GM21367 (cell line): ENCODE measurements at regions not wholly inside any gene's neighbourhood (a gene's known extent, or its start where the extent isn't known, plus 50 kb on each side); places are given as distances from the start of the nearest gene placed in this dataset.

ENCODE experiments used
- ATAC-seq: cut with Tn5 transposase; IDR thresholded peaks from one replicate; pipeline ENCODE4 v1.9.1; 2021; ENCODE audit not compliant: unreplicated experiment

DNA sequence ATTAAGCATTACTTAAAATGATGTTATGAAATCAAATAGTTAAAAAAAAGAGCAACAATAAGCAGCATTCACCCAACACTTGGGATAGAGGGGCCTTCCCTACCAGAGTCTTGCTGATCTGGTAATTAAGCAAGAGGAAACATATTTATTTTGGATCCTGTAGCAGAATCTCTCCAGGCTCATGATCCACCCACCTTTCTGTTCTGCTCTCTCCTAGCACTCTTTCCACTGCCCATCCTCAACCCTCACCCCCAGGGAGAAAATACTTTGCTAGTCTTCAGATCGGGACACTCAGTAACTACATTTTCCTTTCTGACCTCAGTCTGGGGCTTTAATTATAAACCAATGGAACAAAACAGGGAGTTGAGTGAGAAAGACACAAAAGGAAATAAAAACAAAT lies 1541.9 kb downstream of the AACS start:
- ATAC-seq, result no peak

GRCh38 chr12:126607867-126608266 lies 1542.6 kb downstream of the AACS start:
- no peak for ATAC-seq

DNA sequence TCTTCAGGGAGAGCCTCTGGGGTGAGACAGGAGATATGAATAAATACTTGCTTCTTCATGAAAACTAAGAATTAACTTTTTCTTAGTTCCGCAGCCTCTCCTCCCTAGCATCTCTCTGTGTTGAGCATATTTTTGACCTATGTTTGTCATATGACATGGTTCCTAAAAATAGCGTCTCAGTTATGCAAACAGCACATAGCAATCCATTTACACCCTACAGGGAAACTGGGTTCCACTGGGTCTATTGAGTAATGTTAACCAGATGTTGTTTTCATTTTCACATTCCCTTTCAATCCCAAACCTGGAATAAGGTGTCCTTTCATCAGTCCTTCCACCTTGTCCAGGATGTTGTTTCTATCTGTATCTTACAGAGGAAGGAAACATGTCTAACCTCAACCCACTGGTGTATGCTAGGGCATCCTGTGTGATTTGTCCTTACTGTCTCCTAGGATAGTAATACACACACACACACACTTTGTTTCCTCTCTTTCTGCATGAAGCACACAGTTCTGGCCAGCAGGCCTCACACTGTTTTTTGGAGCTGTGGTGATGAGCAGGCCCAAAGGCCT lies 1543.5 kb downstream of the AACS start:
- ATAC-seq, result no peak

DNA sequence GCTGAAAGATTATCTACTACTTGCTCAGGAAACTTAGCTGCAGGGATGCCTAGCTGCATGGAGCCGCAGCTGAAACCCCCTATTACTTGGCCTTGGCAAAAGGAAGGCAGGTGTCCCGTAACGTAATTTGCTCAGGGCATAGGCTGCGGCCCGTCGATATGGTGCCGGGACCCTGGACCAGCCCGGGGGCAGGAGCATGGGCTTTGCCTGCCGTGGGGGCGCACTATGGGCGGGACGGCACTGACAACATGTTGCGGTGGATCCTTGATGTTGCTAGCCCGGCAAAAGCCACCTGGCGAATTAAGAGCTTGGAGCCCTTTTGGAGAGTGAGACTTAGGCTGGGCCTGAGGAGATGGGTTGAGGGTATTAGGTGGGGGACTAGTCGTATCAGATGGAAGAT lies 1551.2 kb downstream of the AACS start:
- no peak for ATAC-seq

DNA sequence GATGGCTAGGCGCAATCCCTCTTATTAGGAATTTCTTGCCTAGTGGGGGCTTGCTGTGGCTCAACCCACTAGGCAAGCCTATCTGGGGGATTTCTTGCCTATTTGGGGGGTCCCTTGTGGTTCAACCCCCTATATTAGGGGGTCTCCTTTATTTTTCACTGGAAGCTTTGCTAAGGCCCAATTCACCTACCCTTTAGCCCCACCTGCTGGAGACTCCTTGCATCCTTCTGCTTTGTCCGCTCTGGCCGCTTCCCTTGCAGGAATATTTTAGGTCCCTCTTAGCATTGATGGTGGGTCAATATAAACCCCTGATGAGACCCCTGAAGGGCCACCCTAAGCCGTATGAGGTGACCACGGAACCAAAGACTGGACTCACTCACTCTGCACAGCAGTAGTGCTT lies 1552.1 kb downstream of the AACS start:
- ATAC-seq, result no peak

GRCh38 chr12:126627596-126627995 lies 1562.4 kb downstream of the AACS start:
- ATAC-seq, result no peak

- ATAC-seq, result no peak
These were observed 1571.6 kb downstream of the AACS start for GRCh38 chr12:126636821-126637220.

- no peak for ATAC-seq
These were observed 1579.2 kb downstream of the AACS start for GRCh38 chr12:126644236-126645020.

DNA sequence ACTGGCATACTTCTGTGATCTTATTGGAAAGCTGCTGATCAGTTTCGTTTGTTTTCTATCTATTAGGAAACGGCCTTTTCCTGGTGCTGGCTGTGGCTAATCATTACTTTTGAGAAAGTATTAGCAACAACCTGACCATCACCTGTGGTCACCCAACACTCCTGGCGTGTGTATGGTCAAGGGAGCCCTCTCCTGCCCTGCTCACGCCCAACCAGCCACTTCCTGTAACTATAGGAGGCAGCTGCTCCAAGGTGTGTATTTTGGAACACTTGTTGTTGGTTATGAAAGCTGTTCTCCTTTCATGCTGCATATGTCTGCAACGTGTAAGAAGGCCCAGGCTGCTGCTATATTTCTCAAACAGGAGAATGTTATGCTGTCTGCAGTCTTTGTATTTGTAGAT lies 1582.8 kb downstream of the AACS start:
- ATAC-seq, result no peak

DNA sequence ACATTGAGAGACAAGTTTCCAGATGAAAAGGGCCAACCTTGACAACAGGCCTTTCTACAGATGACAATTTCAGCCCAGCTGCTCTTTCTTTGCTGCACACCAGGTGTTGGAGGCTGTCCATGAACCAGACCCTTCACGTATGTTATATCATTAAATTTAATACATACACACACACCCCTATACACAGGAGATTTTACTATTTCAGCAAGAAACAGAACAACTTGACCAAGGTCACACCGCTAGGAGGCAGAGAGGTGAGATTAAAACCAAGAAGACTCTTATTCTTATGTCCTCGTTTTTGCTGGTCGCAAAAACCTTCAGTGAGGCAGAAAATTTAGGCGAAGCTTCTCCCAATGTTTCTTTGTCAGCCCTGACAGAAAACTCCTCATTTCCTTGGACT lies 1585.9 kb downstream of the AACS start:
- no peak for ATAC-seq

DNA sequence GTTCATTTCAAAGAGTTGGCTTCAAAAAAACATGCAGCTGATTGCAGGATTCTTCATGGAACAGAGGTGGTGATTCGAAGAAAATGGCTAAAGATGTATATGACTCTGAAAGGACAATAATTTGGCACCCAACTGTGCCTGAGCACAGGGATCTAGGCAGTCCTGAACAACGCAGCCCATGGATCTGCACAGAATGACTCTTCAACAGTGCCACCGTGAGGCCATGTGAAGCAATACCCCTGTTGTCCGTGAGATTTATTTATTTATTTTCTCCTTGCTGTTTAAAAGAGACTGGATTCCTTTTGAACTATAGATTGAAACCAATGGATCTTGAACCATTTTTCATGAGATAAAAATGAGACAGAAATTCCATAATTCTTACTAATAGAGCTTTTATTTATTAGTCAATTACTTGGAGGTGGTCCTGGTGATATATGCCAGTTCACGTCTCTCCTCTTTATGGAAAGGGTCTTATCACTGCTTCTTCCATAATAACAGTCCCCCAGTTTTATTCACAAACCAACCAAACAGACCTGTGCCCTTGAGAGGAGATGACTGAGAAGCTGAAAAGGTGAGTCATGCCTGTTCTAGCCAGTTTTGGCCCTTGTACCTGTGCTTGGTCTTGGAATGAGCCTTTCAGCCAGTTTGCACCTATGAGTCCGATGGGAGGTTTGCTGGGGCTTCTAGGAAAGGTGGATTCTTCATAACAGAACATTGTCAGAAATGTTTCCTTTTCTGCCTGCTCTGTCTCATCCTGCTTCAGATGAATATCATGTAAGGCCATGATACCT lies 1598.3 kb downstream of the AACS start:
- ATAC-seq, result no peak

DNA sequence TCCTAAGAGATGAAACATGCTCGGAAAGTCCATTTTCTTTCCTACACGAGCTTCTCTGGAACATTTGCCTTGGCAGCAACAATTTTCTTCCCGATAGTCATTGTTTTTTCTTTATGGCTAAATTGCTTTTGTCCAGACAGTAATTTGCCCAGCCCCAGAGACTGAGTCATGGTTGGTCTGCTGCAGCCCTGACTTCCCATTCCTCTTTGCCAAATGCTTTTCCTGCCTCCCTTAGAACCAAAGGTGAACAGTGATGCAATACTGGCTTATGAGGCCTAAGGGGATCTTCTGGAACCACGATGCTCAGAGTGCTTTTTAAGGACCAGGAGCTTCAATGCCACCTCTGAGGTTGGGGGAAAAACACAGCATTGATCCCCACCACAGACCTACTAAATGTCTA lies 1599.6 kb upstream of the TMEM132C start:
- no peak for ATAC-seq

DNA sequence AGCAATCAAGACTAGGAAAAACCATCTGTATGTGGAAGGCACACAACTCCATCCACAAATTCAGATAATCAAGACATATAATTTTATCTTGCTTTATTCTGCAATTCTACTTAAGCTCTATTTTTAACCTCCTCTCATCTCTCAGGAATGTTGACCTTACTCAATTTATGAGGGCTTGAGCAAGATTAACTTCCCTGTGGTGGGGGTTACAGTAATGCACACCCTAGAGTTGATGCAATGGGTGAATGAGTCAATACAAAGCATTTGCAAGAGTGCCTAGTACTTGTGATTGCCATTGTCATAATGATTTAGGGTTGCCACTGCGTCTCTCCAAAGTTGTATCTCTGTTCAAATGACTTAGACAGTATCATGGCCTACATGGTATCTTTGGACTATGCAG lies 1598.4 kb upstream of the TMEM132C start:
- ATAC-seq, result no peak

- no peak for ATAC-seq
These were observed 1598.0 kb upstream of the TMEM132C start for GRCh38 chr12:126668961-126669360.

DNA sequence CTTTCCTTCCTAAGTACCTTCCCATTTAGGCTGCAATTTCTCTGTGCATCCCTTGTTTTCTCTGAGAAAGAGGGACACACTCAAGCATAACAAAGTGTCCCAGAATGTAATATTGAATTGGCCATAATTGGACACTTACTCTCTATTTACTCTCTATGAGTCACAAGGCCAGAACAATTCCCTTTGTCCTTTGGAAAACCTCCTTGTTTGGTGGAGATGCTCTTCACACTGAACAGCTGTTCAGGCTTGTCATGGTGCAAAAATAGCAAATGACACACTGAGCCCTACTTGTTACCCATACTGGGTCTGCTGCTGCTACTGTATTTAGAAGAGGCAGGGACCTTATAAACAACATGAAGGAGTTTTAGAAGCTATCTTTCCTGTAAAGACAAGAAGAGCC lies 1590.5 kb upstream of the TMEM132C start:
- no peak for ATAC-seq

DNA sequence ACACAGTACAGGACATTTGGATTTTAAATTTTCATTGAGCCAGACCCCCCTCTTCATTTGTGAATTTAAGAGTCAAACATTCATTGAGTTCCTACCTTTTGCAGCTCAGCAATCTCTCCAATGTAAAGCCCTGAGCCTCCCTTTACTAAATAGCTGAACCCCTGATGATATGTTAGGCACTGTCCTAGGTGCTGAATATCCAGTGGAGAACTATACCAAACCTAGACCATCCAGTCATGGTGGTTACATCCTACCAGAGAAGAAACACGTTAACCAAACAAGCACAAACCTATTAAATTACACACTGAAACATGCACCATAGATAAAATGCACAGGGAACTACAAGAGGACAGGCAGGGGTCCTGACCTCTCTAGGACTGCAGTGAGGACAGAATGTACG lies 1585.3 kb upstream of the TMEM132C start:
- ATAC-seq, result no peak

DNA sequence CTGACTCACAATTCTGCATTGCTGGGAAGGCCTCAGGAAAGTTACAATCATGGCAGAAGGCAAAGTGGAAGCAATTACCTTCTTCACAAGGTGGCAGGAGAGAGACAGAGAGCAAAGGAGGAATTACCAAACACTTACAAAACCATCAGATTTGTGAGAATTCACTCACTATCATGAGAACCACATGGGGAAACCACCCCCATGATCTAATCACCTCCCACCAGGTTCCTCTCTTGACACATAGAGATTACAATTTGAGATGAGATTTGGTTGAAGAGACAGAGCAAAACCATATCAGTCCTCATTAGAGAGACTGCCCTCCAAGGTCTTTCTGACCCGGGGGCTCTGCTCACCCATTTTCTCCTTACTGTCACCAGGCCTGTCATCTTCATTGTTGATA lies 1582.3 kb upstream of the TMEM132C start:
- no peak for ATAC-seq

DNA sequence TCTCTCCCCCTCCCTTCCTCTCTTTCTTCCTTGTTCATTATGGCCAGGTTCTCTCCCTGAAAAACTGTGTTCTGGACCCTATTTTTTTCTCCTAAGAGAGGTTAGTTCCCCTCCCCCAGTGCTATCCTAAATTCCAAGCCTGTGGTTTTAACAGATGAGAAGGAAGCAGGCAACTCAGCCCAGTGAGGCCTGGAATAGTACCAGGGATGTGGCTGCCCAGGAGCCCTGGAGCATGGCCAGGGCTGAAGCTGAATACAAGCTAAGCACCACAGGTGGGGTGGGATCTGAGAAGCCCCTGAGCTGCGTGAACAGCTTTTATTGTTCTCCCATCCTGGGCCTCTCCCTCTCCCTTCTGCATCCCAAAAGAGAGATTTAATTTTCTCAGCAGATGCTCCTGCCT lies 1581.3 kb upstream of the TMEM132C start:
- ATAC-seq, result no peak

GRCh38 chr12:126688556-126688955 lies 1578.4 kb upstream of the TMEM132C start:
- ATAC-seq, result no peak

DNA sequence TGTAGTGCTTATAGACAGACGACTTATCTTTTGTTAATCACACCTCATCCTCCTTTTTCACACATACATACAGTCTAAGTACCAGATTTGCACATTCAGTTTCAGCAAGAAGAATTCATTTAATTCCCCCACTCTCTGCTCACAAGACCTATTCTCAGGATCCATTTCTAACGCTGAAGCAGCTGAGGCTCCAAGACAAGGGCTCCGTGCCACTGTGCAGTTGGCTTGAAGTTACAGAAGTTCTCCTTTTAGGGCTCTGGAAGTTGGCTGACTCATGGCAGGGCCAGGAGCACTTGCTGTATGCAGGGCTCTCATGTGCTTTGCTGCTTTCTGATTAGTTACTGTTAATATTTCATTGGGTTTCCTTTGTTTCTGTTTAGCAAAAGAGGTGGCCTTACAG lies 1566.9 kb upstream of the TMEM132C start:
- ATAC-seq, result no peak

DNA sequence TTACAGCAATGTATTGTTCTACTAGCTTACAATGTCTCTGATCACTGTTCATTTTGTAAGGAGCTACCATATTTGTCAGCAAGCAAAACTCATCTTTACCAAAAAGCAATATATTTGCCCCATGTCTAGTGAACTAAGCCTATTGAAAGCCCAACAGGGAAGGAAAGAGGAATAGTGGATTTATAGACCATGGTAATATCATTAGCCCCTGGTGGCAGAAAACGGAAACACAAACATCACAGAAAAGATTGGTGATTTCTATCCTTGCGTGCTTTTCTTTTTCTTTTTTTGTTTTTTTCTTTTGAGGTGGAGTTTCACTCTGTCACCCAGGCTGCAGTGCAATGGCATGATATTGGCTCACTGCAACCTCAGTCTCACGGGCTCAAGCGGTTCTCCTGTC lies 1562.4 kb upstream of the TMEM132C start:
- no peak for ATAC-seq

DNA sequence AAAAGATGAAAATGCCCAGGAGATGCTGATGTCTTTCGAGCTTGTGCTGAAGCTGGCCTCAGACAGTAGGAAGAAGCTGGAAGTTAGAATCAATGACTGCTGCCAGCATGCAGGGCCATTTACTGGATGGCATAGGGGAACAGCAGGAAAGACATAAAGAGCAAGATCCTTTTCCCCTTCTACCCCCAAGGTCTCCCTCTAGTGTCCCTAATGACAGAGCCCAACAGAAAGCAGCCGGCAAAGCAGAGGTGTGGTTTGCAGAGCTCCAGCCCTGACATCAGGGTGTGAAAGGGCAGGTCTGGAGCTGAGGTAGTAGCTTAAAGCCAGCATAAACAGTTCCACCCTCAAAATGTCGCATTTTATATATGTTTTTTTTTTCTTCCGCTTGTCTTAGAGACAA lies 1560.7 kb upstream of the TMEM132C start:
- ATAC-seq, result no peak
